T-cell (primary cell): ENCODE measurements at regions not wholly inside any gene's neighbourhood (a gene's known extent, or its start where the extent isn't known, plus 50 kb on each side); places are given as distances from the start of the nearest gene placed in this dataset.
A peak's percentile ranks its signal among the peaks of the same experiment; 100 is the strongest.
"Not testable (repeated sequence)": the region's sequence is repeated elsewhere in the genome, so short reads cannot be mapped to it uniquely, and the experiment has no call there.

Experiments
- ATAC-seq, 4 experiments: fragments of 200-7000 bp in 3 of 4; fragments of 150-1000 bp in 1 of 4; cut with Tn5 transposase; replicated peaks in 1 of 4; 1 replicate in 3 of 4; 2 replicates in 1 of 4; pipeline ENCODE4 v1.10.0; 2021; ENCODE audit warnings: moderate library complexity in 3 of 4, mild to moderate bottlenecking in 2 of 4, moderate number of reproducible peaks in 1 of 4
- CTCF ChIA-PET, 2 donors: fragments of 300-600 bp; sonication (Branson Sonifier 250); formaldehyde crosslinking; loops; one replicate each; lab custom pipeline; 2022; ENCODE audit warnings: antibody characterized with exemption in 2 of 2; lab: Charles Lee
- POLR2A ChIA-PET, 2 donors: fragments of 300-600 bp; sonication (Branson Sonifier 250); formaldehyde crosslinking; loops; one replicate each; lab custom pipeline; 2022; ENCODE audit warnings: antibody characterized with exemption in 2 of 2; lab: Charles Lee
- DNase-seq, 35 experiments: peaks; one replicate each; pipeline versions ENCODE4 v3.0.0 to v3.0.0-alpha.2; 2013 to 2023
- H3K27ac ChIP-seq: one replicate; pipeline ENCODE4 v1.5.1; 2013; ENCODE audit warnings: low read length
- H3K27me3 ChIP-seq, 2 experiments: replicated peaks in 1 of 2; 1 replicate in 1 of 2; 2 replicates in 1 of 2; pipeline versions ENCODE4 v1.6.1 to v1.7.0; 2013; ENCODE audit warnings: low read length in 1 of 2, mixed read lengths in 1 of 2; ENCODE audit not compliant: control insufficient read depth in 2 of 2, insufficient read depth in 2 of 2; ENCODE audit errors: extremely low read depth in 1 of 2
- H3K36me3 ChIP-seq, 2 donors: 1 replicate in 1 of 2; 2 replicates in 1 of 2; pipeline versions ENCODE4 v1.6.1 to v1.7.0; 2013; ENCODE audit warnings: low read length in 1 of 2; ENCODE audit not compliant: control insufficient read depth in 2 of 2, insufficient read depth in 1 of 2; ENCODE audit errors: extremely low read depth in 1 of 2
- H3K4me1 ChIP-seq, 2 experiments: 1 replicate in 1 of 2; 2 replicates in 1 of 2; pipeline versions ENCODE4 v1.6.1 to v1.7.0; 2013; ENCODE audit warnings: low read length in 2 of 2, mixed read lengths in 1 of 2; ENCODE audit not compliant: insufficient read depth in 2 of 2, control insufficient read depth in 1 of 2; ENCODE audit errors: extremely low read depth in 1 of 2
- H3K4me3 ChIP-seq, 2 donors: 1 replicate in 1 of 2; 2 replicates in 1 of 2; pipeline versions ENCODE4 v1.5.1 to v1.7.0; 2013; ENCODE audit warnings: mild to moderate bottlenecking in 2 of 2, low read length in 1 of 2, moderate library complexity in 1 of 2; ENCODE audit not compliant: control insufficient read depth in 1 of 2; ENCODE audit errors: extremely low read depth in 1 of 2
- H3K9me3 ChIP-seq: 2 replicates; pipeline ENCODE4 v1.7.0; 2013
- H3K27ac Mint-ChIP-seq, 2 donors: one replicate each; pipeline ENCODE4 v1.8.0; 2020 to 2021; ENCODE audit warnings: mild to moderate bottlenecking in 2 of 2, mixed read lengths in 2 of 2
- H3K27me3 Mint-ChIP-seq, 2 donors: one replicate each; pipeline ENCODE4 v1.8.0; 2021 to 2022; ENCODE audit warnings: mixed read lengths in 2 of 2
- H3K36me3 Mint-ChIP-seq: one replicate; pipeline ENCODE4 v1.8.0; 2021; ENCODE audit warnings: mixed read lengths
- H3K4me1 Mint-ChIP-seq, 3 donors: one replicate each; pipeline ENCODE4 v1.8.0; 2020 to 2022; ENCODE audit warnings: mixed read lengths in 3 of 3, mild to moderate bottlenecking in 1 of 3
- H3K4me3 Mint-ChIP-seq, 3 donors: one replicate each; pipeline ENCODE4 v1.8.0; 2020 to 2022; ENCODE audit warnings: mild to moderate bottlenecking in 3 of 3, mixed read lengths in 3 of 3, moderate library complexity in 3 of 3
- H3K9me3 Mint-ChIP-seq, 3 donors: one replicate each; pipeline ENCODE4 v1.8.0; 2020 to 2022; ENCODE audit warnings: mixed read lengths in 3 of 3
- WGBS: methylation state at CpG from one replicate; pipeline ENCODE4 v1.1.5; 2013; ENCODE audit warnings: missing lambda C conversion rate; ENCODE audit not compliant: insufficient coverage; 5-methylcytosine and 5-hydroxymethylcytosine counted together

DNA sequence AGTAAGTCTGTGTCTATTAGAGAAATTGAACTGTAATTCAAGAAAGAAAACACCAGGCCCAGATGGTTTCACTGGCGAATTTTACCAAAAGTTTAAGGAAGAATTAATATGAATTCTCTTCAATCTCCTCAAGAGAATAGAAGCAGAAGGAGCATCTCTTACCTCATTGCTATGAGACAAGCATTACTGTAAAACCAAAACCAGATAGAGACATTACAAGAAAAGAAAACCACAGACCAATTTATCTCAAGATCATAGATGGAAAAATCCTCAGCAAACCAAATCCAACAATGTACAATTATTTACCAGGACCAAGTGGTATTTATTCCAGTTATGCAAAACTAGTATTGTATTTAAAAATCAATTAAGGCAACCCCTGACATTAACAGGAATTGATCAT, 160.6 kb downstream of the LIPI start:
- Mint-ChIP-seq H3K9me3 (no peaks in the 10 kb centered on the region), H3K4me3 (no peak overlapping the region), H3K27ac (no peak overlapping the region), H3K4me1 (no peaks in the 10 kb centered on the region), H3K27me3 (no peaks in the 10 kb centered on the region), H3K36me3 (no peaks in the 10 kb centered on the region)
- no peak overlapping the region for H3K4me3 ChIP-seq
- no peak overlapping the region for H3K27ac ChIP-seq
- no peaks in the 10 kb centered on the region for H3K27me3 ChIP-seq
- no peaks in the 10 kb centered on the region for H3K36me3 ChIP-seq
- no peak for ATAC-seq
- WGBS, result no CpG with 5 or more reads among the region's 1 CpG
- POLR2A ChIA-PET, result no interaction called here
- CTCF ChIA-PET, result no interaction called here
- no peak for DNase-seq
- no peaks in the 10 kb centered on the region for H3K4me1 ChIP-seq
- H3K9me3 ChIP-seq, result no peaks in the 10 kb centered on the region

DNA sequence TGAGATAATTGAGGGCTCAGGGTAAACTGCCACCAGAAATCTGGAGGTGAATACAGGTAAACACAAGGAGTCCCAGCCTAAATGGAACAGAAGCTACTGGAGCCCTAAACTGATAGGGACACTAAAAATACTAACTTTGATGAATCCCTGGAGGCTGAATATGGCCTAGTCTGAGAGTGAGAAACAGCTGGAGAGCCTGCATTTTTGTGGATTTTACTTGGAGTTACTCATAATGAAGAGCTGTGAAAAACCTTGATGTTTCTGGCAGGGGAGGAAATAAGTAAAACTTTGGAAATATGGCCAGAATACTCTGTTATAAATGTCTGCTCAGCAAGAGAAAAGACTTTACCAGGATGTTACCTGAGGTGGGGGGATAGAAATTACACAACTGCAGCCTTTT, 164.4 kb downstream of the LIPI start:
- no peaks in the 10 kb centered on the region for H3K9me3 ChIP-seq
- no peak overlapping the region for H3K27ac ChIP-seq
- no peaks in the 10 kb centered on the region for H3K27me3 ChIP-seq
- Mint-ChIP-seq H3K4me1 (no peaks in the 10 kb centered on the region), H3K27ac (no peak overlapping the region), H3K9me3 (no peaks in the 10 kb centered on the region), H3K36me3 (no peaks in the 10 kb centered on the region), H3K4me3 (no peak overlapping the region), H3K27me3 (no peaks in the 10 kb centered on the region)
- no peaks in the 10 kb centered on the region for H3K36me3 ChIP-seq
- POLR2A ChIA-PET, result no interaction called here
- H3K4me1 ChIP-seq, result no peaks in the 10 kb centered on the region
- CTCF ChIA-PET, result no interaction called here
- H3K4me3 ChIP-seq, result no peak overlapping the region
- DNase-seq (no peak), ATAC-seq (no peak)

DNA sequence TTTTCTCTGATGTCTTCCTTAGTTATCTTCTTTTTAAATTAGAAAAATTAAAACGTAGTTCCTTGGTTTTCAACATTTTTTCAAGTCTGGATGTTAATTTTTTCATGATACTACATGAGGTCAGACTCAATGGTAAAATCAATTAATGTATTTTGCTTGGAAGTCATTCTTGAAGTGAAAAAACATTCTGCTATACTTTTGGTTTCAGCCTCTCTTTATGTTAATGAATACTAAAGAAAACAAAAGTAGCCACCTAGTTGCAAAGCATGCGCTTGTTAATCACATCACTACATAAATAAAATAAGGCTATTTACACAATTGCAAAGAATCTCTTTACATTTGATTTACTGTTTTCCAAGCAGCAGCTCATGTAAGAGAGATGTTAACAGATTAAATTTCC, 170.4 kb downstream of the LIPI start:
- Mint-ChIP-seq H3K27me3 (no peaks in the 10 kb centered on the region), H3K27ac (no peak overlapping the region), H3K4me1 (no peaks in the 10 kb centered on the region), H3K4me3 (no peak overlapping the region), H3K9me3 (no peaks in the 10 kb centered on the region), H3K36me3 (no peaks in the 10 kb centered on the region)
- ATAC-seq (no peak), DNase-seq (no peak)
- no peaks in the 10 kb centered on the region for H3K27me3 ChIP-seq
- H3K36me3 ChIP-seq, result no peaks in the 10 kb centered on the region
- no peaks in the 10 kb centered on the region for H3K9me3 ChIP-seq
- no peaks in the 10 kb centered on the region for H3K4me1 ChIP-seq
- no peak overlapping the region for H3K4me3 ChIP-seq
- H3K27ac ChIP-seq, result no peak overlapping the region
- no CpG with 5 or more reads among the region's 2 CpGs for WGBS
- POLR2A ChIA-PET, result no interaction called here
- CTCF ChIA-PET, result no interaction called here

DNA sequence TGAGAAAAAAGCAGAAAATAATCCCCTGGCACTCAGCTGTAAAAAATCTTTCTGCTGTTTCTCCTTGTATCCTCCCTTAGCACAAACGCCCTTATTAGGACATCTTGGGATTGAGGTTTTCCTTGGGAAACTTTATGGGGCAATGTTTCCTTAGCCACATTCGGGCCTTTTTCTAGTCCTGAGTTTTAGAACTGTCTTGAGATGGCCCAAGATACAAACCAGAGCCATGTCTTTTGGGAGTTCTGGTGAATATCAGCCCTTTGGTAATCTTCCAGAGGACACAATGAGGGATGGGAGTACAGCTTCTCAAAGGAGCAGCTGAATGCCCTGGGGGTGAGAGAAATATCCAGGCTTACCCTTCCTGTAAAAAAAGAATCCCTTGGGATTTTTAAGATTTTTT, 182.1 kb downstream of the LIPI start:
- CTCF ChIA-PET, H3K36me3 Mint-ChIP-seq, H3K27me3 Mint-ChIP-seq, H3K9me3 Mint-ChIP-seq, H3K27ac ChIP-seq, H3K9me3 ChIP-seq, DNase-seq, H3K4me3 ChIP-seq, ATAC-seq, H3K27me3 ChIP-seq, H3K36me3 ChIP-seq, POLR2A ChIA-PET: not testable (repeated sequence)
- H3K4me1 ChIP-seq, result peaks cover 0 to 11% of the 10 kb centered on the region in 2 experiments
- peak overlapping the region in 1 of 2 donors; percentile 44 for H3K27ac Mint-ChIP-seq
- WGBS, result no CpG with 5 or more reads among the region's 2 CpGs
- peak overlapping the region in 2 of 3 donors; percentile 35 to 87 for H3K4me3 Mint-ChIP-seq
- peaks cover 0 to 13% (median 8%) of the 10 kb centered on the region in 3 donors for H3K4me1 Mint-ChIP-seq

DNA sequence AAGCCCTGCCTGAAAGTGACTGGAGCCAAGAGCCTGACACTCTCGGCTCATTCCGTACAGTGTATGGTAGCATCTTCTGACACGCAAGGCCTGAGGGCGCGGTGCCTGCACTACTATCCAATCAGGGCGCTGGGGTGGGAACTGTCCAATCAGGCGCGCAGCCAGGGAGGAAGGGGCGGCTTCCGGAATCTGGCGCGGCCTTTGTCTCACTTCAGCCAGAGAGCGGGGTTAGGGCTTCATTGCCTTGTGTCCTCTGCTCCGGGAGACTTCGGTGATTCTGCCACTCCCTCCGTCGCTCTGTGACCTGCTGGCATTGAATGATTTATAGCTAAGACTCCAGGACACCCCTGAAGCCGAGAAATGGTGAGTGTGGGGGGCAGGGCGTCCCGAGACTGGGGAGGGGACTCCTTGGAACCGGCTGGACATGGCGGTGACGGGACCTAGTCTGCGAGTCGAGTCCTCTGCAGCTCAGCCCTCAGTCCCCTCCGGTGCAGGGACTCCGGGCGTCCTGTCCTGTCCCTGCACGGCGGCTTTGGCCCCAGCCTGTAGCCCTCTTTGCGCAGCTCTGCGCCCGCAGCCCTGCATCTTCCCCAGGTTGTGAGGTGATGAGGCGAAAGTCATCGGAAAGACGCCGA, 183.4 kb downstream of the LIPI start:
- peak; percentile 71 to 88 (median 81) for DNase-seq
- H3K27ac ChIP-seq, H3K27me3 Mint-ChIP-seq, H3K36me3 Mint-ChIP-seq, H3K27me3 ChIP-seq, CTCF ChIA-PET, H3K36me3 ChIP-seq, POLR2A ChIA-PET, H3K9me3 Mint-ChIP-seq, H3K9me3 ChIP-seq: not testable (repeated sequence)
- peaks cover 0 to 13% (median 8%) of the 10 kb centered on the region in 3 donors for H3K4me1 Mint-ChIP-seq
- peak overlapping the region; percentile 23 to 53 for H3K27ac Mint-ChIP-seq
- ATAC-seq, result peak; percentile 99 to 100 (median 100)
- peak overlapping the region; percentile 83 to 87 (median 84) for H3K4me3 Mint-ChIP-seq
- Histone ChIP-seq H3K4me1 (peaks cover 0 to 11% of the 10 kb centered on the region in 2 experiments), H3K4me3 (peak overlapping the region; percentile 50 to 59)
- WGBS, result under 1% methylated on average over 21 of the region's 37 CpGs

DNA sequence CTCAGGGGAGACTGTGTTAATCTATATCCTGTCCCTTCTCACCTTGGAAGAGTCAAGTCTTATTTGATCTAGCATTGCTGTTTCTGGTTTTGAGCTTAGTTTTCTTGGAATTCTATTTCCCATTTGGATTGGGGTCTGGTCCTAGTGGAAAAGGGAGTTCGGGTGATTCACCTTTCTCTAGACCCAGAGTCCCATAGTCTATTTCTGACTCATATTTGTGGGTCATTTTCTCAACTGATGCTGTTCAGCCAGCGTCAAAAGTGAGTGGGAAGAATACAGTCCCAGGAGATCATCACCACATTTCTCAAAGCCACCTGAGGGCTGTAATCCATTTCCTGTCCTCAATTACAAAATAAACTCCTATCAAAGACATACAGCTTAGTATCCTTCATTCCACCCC, 190.6 kb downstream of the LIPI start:
- H3K9me3 ChIP-seq, H3K9me3 Mint-ChIP-seq, H3K27ac ChIP-seq, H3K4me1 Mint-ChIP-seq, ATAC-seq, DNase-seq, CTCF ChIA-PET, H3K4me3 Mint-ChIP-seq, H3K36me3 Mint-ChIP-seq, H3K4me3 ChIP-seq, H3K36me3 ChIP-seq, H3K27ac Mint-ChIP-seq, H3K27me3 Mint-ChIP-seq, H3K27me3 ChIP-seq, H3K4me1 ChIP-seq: not testable (repeated sequence)
- WGBS, result no CpG with 5 or more reads among the region's 2 CpGs
- POLR2A ChIA-PET, result interaction anchor here in 1 of 2 donors (0.6 to 0.7 kb wide), 2 partner anchors 194 to 1569 kb away, joined by 3 read pairs; no protein-coding TSS in a partner anchor

DNA sequence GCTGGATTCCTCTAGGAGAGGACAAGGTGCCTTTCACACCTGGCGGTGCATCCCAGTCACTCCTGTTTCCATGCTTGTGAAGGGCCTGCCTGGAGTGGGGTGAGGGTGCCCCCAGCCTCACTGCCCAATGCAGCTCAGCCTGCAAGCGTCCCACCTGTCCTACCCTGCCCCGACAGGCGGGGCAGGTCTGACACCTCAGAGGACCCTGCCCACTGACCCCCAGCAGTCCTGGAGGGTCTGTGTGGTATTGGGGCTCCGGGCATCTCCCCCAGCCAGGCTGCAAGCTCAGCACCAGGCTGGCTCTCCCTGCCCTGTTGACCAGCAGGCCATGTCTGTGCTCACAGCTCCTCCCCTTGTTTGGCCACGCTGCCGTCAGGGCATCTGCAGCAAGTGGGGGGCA, 194.9 kb downstream of the LIPI start:
- DNase-seq, H3K4me3 Mint-ChIP-seq, POLR2A ChIA-PET, H3K4me1 ChIP-seq, H3K36me3 Mint-ChIP-seq, H3K4me1 Mint-ChIP-seq, H3K9me3 ChIP-seq, H3K27ac ChIP-seq, H3K9me3 Mint-ChIP-seq, CTCF ChIA-PET, H3K27ac Mint-ChIP-seq, H3K27me3 ChIP-seq, H3K27me3 Mint-ChIP-seq, H3K4me3 ChIP-seq, ATAC-seq, H3K36me3 ChIP-seq: not testable (repeated sequence)
- 83% methylated on average over 2 of the region's 7 CpGs for WGBS
